HG03045 (cell line): ENCODE measurements at regions not wholly inside any gene's neighbourhood (a gene's known extent, or its start where the extent isn't known, plus 50 kb on each side); places are given as distances from the start of the nearest gene placed in this dataset.
"Not testable (repeated sequence)": the region's sequence is repeated elsewhere in the genome, so short reads cannot be mapped to it uniquely, and the experiment has no call there.

Experiments used
- ATAC-seq: cut with Tn5 transposase; IDR thresholded peaks from one replicate; pipeline ENCODE4 v1.9.1; 2021; ENCODE audit warnings: mild to moderate bottlenecking, moderate library complexity; ENCODE audit not compliant: unreplicated experiment

DNA sequence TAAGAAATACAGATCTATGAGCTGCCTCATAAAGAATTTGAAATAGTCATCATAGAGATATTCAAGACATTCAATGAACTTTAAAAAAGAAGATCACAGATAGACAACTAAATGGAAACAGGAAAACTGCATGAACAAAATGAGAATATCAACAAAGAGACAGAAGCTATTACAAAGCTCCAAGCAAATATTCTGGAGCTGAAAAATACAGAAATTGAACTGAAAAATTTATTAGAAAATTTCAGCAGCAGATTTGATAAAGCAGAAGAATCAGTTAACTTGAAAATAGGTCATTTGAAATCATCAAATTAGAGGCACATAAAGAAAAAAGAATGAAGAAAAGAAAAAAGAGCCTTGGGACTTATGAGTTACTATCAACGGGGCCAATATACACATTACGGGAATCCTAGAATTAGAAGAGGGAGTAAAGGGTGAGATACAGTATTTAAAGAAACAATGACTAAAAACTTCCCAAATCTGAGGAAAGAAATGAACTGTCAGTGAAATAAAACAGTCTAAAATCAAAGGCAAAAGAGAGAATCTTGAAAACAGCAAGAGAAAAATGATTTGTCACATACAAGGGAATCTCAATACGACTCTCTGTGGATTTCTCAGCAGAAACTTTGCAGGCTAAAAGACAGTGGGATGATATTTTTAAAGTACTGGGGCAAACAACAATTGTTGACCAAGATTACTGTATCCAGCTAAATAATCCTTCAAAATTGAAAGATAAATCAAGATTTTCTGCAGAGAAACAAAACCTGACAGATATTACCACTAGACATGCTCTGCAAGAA is 641.6 kb downstream of the ANKRD50 start:
- ATAC-seq: no peak

GRCh38 chr4:124075276-124075675 is 637.3 kb downstream of the ANKRD50 start:
- not testable (repeated sequence) for ATAC-seq

GRCh38 chr4:124079174-124079780 is 633.3 kb downstream of the ANKRD50 start:
- ATAC-seq: no peak

GRCh38 chr4:124083711-124084110 is 628.8 kb downstream of the ANKRD50 start:
- no peak for ATAC-seq

DNA sequence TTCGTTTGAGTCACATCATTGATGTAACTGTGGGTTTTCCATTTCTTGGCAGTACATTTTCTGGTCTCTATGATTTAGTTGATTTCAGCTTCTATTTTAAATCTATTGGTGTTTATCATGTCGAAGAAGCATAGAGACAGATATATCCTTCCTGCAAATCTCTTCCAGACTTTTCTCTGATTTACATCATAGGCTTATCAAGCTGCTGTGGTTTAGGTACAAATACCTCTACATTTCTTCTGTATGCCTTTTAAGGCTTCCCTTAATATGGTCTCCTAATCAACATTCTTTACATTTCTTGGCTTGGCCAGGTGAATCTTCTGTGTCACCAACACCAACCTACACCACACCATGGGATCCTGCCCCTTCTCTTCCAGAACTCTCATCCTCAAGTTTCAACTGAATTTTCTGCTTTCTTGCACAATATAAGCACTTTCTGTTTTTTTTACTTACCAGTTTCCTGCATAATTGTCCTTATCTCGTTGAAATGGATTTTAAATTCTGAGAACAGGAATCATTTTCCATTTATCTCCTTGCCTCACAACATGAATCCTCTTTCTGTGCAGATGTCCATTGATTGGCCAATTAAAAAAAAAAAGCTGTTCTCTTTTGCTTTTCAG is 626.9 kb downstream of the ANKRD50 start:
- ATAC-seq: no peak

GRCh38 chr4:124090021-124090420 is 622.5 kb downstream of the ANKRD50 start:
- no peak for ATAC-seq

- ATAC-seq: no peak
These were observed 620.4 kb downstream of the ANKRD50 start for GRCh38 chr4:124092101-124092500.

DNA sequence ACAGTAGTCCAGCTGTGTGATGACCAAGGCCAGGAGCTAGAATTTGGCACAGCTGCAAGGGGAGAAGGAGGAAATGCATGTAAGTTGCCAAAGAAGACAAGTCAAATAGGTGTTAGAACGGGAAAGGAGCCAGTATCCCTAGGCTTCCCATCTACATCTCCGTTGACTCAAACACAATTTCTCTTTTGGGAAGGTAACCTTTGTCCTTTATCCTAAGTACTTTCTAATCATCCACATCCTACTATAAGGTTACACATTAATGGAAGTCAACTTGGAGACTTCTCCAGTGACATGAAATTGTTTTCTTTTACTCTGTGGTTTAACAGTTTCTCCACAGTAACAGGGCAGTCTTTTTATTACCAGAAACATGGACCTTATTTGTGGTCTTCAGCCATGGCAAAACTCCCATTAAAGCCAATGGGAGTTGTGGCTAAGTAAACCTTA is 620.0 kb downstream of the ANKRD50 start:
- no peak for ATAC-seq

GRCh38 chr4:124095621-124096020 is 616.9 kb downstream of the ANKRD50 start:
- no peak for ATAC-seq

- ATAC-seq: no peak
These were observed 616.2 kb downstream of the ANKRD50 start for GRCh38 chr4:124096290-124096689.

DNA sequence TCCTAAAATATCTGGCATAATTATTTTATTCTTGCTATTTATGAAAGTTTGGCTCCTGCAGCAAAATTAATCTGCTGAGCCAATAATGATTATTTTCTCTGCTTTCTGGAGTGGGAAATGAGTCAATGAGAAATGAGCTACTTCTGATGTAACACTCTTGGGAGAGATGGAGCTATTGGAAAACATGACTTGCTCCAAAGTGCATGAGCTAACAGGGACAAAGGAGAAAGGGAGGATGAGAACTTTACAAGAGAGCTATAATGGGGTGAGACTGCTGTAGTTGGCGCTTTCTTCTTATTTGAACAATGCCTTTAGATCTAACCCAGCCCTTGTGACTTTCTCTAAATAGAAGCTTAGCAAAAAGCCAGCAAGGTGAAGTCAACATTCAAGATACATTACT is 615.1 kb downstream of the ANKRD50 start:
- no peak for ATAC-seq

DNA sequence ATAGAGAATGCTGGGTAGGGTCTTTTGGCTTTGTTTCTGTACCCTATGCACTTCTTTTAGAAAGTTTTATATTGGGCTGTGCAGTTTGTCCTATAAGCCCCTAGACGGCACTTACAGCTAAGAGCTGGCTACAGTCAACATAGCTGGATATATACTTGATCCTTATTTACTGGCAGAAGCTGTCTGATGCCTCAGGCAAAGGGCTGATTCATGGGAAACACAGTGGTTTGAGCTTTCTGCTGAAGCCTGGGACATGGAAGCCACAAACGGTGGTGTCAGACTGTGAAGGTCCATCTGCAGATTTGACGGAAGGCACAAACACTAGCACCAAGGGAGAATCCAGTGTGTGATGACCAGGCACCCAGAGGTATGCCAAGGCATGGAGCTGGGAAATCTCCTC is 608.4 kb downstream of the ANKRD50 start:
- ATAC-seq: no peak

GRCh38 chr4:124104628-124105027 is 607.9 kb downstream of the ANKRD50 start:
- ATAC-seq: no peak

GRCh38 chr4:124105212-124105611 is 607.3 kb downstream of the ANKRD50 start:
- ATAC-seq: no peak

DNA sequence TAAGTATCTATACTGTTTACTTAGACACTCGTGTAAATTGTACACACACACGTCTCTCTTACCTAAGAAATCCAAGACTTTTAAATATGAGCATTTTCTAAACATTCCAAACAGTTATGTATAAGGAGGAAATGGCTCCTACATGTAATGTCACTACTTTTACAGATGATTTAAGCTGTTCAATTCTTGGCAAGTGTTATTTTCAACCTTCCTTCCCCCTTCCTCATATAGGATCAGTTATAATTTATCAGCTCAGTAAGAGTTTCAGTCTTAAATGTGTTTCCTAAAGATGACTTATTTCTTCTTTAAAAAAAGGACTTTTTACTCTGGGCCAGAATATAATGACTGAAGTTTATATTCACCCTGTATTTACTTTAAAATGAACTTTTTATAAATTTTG is 601.1 kb downstream of the ANKRD50 start:
- ATAC-seq: no peak

DNA sequence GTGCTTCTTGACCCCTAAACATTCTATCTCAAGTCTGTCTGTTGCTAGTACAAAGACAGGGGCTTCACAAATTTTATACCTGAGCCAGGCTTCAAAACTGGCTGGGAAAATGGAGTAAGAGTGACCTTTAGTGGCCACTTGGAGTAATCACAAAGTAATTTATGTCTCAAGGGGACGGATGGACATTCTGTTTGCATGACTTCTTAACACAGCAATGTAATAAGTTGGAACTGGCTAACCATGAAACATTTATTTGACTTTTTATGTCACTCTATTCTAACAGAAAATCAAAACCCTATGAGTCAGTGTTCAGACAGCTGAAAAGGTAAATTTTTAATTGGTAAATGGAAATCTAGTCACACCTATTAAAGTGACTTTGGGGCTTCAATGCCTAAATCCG is 600.6 kb downstream of the ANKRD50 start:
- ATAC-seq: no peak

DNA sequence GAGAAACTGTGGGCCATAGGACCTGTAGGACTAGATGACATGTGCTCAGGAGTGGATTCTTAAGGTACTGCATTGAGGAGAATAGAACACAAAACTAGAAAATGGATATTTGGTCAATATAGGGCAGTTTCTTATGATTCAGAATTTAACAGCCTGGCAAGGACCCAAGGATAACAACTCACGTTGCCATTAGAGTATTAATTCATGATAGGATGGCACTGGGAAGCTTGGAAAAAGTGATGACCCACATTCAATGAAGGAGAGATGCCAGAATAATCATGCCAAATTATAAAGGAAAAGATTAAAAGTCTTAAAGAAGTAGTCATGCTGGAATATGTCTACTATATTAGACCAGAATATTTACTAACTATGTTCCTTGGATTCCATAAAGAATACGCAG is 594.5 kb downstream of the ANKRD50 start:
- no peak for ATAC-seq

DNA sequence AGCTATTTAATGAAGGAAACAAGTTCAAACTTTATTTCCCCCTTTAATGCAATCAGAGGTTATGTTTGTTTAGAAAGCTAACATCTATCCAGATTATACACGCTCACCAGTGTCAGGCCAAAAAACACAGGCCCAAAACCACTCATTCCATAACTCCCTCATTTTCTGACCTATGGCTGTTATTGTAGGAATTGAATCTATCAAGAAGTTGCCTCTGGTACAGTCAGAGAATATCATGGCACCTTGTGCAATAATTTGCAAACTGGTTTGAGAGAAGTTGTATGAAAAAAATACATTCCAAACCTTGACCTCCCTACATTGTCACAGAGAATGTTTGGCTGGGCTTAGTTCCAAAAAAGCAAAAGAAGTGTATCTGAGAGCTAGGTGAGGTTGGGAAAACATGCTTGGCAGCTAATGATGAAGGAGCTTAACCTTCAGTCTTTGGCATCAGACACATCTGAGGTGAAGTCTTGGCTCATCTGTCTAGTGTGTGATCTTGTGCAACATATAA is 591.0 kb downstream of the ANKRD50 start:
- no peak for ATAC-seq

DNA sequence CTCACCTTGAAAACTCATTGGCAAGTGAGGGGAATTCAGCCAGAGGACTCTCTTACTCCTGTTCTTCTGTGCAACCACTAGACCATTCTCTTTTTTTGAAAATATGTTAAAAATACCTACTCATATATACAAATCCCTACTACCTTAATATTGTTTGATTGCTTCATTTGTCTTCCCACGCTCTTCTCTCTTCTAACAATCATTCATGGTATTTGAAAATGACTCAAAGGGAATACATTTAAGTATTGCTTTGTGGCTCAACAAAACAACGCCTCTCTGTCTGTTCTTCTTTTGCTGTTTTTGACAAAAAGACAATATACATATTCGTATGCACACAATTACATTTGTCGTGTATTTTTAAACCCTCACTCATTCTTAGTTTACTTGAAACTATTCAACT is 589.4 kb downstream of the ANKRD50 start:
- no peak for ATAC-seq

DNA sequence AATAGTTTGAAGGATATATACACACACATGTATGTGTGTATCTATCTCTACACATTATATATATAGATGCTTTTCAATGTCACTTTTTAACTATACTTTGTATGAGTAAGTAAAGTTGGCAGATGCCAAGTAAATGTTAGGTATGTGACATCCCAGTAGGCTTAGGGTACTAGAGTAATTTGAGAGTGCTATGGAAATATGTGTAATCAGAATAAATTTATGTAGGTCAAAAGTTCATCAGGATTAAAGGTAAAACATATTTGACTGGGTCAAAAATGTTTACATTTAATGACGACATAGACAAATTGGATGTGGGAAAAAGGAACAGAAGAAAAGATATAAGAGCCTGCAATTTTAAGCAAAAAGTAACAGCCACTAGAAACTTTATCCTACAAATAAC is 588.8 kb downstream of the ANKRD50 start:
- ATAC-seq: no peak

DNA sequence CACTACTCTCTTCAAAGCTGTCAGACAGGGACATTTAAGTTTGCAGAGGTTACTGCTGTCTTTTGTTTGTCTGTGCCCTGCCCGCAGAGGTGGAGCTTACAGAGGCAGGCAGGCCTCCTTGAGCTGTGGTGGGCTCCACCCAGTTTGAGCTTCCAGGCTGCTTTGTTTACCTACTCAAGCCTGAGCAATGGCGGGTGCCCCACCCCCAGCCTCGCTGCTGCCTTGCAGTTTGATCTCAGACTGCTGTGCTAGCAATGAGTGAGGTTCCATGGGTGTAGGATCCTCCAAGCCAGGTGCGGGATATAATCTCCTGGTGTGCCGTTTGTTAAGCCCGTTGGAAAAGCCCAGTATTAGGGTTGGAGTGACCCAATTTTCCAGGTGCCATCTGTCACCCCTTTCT is 581.2 kb downstream of the ANKRD50 start:
- ATAC-seq: not testable (repeated sequence)

GRCh38 chr4:124132161-124132560 is 580.4 kb downstream of the ANKRD50 start:
- no peak for ATAC-seq
